D721Med (cell line): ENCODE measurements at regions not wholly inside any gene's neighbourhood (a gene's known extent, or its start where the extent isn't known, plus 50 kb on each side); places are given as distances from the start of the nearest gene placed in this dataset.

Experiments used
- DNase-seq: peaks from one replicate; pipeline ENCODE4 v3.0.0; 2011; ENCODE audit warnings: low spot score; ENCODE audit not compliant: insufficient read length
- FAIRE-seq: peaks from 2 replicates; lab custom pipeline; 2011; peaks lifted over from hg19 to GRCh38; lab: Jason Lieb, UNC
- TF ChIP-seq, protein P1 (sequence below): IDR thresholded peaks from 2 replicates; pipeline ENCODE4 v1.5.1; 2012; ENCODE audit warnings: mild to moderate bottlenecking, control low read depth; ENCODE audit not compliant: insufficient read depth; ENCODE audit errors: missing control alignments

DNA sequence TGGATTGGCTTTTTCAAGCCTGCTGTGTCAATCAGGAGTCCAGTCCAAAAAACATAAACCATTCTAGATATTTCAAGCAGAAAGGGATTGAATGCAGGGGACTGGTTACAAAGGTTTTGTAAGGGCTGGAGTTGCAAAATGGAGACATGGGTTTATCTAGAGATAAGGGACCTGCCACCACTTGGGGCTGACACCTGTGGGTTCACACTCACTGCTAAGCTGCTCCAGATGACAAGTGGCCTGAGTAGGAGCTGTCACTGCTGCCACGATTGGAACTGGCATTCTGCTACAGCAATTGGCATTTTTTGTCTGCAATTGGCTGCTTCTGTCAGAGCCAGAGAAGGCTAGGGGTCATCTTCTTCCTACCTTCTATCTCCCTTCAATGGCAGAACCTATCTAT is 66.3 kb upstream of the ZFR start:
- TF ChIP-seq, protein P1, sequence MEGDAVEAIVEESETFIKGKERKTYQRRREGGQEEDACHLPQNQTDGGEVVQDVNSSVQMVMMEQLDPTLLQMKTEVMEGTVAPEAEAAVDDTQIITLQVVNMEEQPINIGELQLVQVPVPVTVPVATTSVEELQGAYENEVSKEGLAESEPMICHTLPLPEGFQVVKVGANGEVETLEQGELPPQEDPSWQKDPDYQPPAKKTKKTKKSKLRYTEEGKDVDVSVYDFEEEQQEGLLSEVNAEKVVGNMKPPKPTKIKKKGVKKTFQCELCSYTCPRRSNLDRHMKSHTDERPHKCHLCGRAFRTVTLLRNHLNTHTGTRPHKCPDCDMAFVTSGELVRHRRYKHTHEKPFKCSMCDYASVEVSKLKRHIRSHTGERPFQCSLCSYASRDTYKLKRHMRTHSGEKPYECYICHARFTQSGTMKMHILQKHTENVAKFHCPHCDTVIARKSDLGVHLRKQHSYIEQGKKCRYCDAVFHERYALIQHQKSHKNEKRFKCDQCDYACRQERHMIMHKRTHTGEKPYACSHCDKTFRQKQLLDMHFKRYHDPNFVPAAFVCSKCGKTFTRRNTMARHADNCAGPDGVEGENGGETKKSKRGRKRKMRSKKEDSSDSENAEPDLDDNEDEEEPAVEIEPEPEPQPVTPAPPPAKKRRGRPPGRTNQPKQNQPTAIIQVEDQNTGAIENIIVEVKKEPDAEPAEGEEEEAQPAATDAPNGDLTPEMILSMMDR = no peak
- DNase-seq (no peak), FAIRE-seq (no peak)

DNA sequence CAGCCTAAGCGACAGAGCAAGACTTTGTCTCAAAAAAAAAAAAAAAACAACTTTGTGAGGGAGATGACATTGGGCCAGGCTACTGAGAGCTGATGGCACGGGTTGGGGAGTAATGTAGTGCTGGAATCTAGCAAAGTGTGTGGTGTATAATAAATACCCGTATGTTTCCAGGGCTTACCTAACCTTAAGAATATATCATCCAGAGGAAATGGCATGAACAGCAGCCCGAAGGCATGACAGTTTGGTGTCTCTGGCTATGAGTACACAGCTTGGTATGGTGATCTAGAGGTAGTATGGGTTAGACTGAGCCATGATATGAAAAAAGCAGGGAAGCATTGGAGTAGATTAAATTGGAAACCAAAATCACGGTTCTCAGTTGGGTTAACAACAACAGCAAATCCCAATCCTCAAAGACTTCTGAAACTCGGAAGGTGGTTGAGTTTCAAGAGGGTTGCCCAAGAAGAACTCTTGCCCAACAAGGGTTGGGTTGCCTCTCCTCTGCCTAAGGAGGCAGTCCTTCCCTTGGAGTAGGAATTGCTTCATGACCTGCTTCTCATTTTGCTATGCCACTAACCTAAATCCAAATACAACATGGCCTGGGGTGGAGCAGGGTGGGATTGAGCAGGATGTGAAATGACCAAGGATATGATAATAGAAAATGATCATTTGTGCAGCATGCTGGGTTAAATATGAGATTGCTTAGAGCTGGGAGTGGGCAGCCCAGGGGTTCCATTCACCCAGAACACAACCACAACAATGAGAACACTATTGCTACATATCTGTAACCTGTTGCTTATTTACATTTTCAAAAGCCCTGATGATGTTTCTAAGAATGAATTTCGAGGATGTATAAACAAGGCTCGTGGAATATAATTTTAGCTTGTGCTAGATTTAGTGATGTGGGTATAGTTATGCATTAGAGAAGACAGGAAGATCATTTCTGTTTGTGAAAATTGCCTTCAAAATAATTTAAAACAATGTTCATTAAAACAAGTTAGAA is 64.6 kb upstream of the ZFR start:
- no peak for DNase-seq
- TF ChIP-seq, protein P1 = no peak
- FAIRE-seq = no peak

DNA sequence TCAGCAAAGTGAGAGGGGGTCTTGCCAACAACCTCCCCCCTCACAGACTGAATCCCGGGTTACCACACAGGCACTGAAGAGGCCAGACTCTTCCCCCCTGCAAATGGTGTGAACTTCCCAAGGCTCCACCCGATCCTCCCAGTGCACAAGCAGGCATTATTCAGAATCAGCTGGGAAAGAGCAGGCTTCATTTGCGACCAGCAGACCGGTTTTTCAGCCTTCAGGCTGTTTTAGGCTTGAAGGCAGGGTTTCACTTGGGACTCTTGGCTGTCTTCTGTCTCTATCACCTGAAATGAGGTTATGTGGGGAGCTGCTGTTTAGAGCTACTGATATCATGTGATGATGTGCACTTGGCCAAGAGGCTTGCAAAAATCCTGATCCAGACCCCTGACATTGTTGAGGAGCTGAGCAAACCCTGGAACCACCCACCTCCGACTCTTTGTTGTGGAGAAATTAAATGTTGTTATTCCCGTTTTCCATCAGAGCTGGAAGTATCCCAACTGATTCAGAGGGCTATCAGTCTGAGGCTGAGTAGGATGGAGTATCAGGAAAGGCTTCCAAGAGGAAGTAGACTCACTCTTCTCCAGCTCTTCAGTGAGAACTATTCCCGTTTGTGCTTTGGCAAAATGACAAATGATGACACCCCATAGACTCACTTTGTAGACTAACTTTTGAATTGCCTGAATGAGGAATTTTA is 63.3 kb upstream of the ZFR start:
- FAIRE-seq (no peak), DNase-seq (no peak)
- TF ChIP-seq, protein P1 = no peak

DNA sequence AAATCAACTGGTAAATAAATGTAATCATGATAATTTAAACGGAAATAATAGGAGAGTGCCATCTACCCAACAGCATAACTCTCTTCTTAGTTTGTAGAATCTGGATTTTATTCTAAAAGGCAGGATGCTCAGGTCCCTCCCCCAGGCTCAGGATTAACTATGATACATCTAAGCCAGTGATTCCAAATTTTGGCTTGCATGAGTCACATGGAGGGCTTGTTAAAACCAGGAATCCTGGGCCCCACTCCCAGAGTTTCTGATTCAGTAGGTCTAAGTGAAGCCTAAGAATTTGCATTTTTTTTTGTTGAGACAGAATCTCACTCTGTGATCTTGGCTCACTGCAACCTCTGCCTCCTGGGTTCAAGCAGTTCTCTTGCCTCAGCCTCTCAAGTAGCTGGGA is 62.3 kb upstream of the ZFR start:
- TF ChIP-seq, protein P1 = no peak
- FAIRE-seq (no peak), DNase-seq (no peak)

DNA sequence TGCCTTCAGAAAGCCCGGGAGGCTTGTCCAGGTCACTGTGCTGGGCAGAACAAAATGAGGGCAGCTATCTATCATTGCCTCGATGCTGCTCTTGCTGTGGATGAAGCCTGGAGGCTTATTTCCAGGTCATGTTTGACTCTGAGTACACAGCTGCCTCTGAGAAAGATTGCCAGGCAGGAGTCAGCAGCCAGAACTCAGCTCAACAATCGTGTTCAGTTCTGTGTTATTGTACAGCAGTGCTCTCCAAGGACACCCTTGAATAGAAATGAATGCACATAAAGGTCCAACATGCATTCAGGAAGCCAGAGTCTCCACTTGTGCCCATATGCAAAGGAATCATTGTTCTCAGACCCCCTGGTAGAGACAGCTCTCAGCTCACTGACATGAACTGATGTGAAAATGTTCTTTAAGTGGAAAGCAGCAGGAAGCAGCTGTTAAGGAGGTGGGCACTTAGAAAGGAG is 61.7 kb upstream of the ZFR start:
- FAIRE-seq (no peak), DNase-seq (no peak)
- TF ChIP-seq, protein P1 = no peak

DNA sequence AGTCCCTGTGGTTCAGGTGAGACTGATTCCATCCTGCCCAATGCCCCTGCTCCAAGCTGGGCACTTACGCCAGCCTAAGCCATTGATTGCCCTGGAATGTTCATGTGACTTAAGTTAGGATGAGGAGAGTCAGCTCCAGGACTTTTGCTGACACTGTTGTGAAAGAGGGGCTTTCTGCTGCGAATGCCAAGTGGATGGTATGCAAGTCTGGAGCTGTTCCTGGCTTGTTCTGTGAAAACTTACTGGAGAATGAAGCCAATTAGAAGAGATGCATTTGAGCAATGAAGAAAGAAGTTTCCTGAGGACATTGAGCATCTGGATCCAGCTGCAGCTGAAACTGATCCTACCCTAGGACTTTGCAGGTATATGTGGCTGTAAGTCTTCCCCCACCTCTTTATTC is 61.2 kb upstream of the ZFR start:
- DNase-seq (no peak), FAIRE-seq (no peak)
- TF ChIP-seq, protein P1 = no peak
